ENCODE measurements at regions not wholly inside any gene's neighbourhood (a gene's known extent, or its start where the extent isn't known, plus 50 kb on each side); places are given as distances from the start of the nearest gene placed in this dataset.

- TF ChIP-seq CTCF (IDR thresholded peaks at IDR 0.05; ENCODE audit: control extremely low read depth in 1 of 3, insufficient read depth in 1 of 3, low read depth in 1 of 3, low read length in 3 of 3) (no peak), SP1 (IDR thresholded peaks at IDR 0.05; ENCODE audit: low read depth, low read length) (no peak), CTBP2 (IDR thresholded peaks at IDR 0.05; ENCODE audit: borderline replicate concordance, insufficient read depth, insufficient read length, low read length) (no peak)
These were observed 119.2 kb downstream of the FOXD2 start (continued) for GRCh38 chr1:47557066-47557465.

Measured in H1 (cell line).